SK-N-SH treated with all-trans-retinoic acid at 6 μM for 48 hours (cell line): ENCODE measurements at regions not wholly inside any gene's neighbourhood (a gene's known extent, or its start where the extent isn't known, plus 50 kb on each side); places are given as distances from the start of the nearest gene placed in this dataset.

ENCODE experiments used
- ATAC-seq: fragments of 200-7000 bp; cut with Tn5 transposase; 3 replicates; pipeline ENCODE4 v1.9.1; 2020; ENCODE audit warnings: mild to moderate bottlenecking, moderate library complexity
- BACH2 ChIP-seq: fragments of 250-450 bp; sonication (Bioruptor Pico); IDR thresholded peaks from 2 replicates; pipeline ENCODE4 v1.9.0; 2021; ENCODE audit warnings: mild to moderate bottlenecking, borderline replicate concordance
- CSDC2 ChIP-seq: fragments of 250-450 bp; sonication (Bioruptor Pico); IDR thresholded peaks from 2 replicates; pipeline ENCODE4 v1.5.0; 2020; ENCODE audit warnings: mild to moderate bottlenecking, moderate library complexity
- ESRRG ChIP-seq: fragments of 250-450 bp; sonication (Bioruptor Pico); IDR thresholded peaks from 2 replicates; pipeline ENCODE4 v1.6.1; 2021; ENCODE audit warnings: mild to moderate bottlenecking
- GLIS3 ChIP-seq: fragments of 250-450 bp; sonication (Bioruptor Pico); IDR thresholded peaks from 2 replicates; pipeline ENCODE4 v1.5.0; 2020; ENCODE audit warnings: mild to moderate bottlenecking, moderate library complexity
- ISL1 ChIP-seq: fragments of 250-450 bp; sonication (Bioruptor Pico); IDR thresholded peaks from 2 replicates; pipeline ENCODE4 v2.1.2; 2022; ENCODE audit warnings: mild to moderate bottlenecking, moderate library complexity
- OSR1 ChIP-seq: fragments of 250-450 bp; sonication (Bioruptor Pico); IDR thresholded peaks from 2 replicates; pipeline ENCODE4 v1.8.0; 2022; ENCODE audit warnings: moderate library complexity, mild to moderate bottlenecking, inconsistent platforms
- PPARA ChIP-seq: fragments of 250-450 bp; sonication (Bioruptor Pico); IDR thresholded peaks from 2 replicates; pipeline ENCODE4 v1.5.0; 2020; ENCODE audit warnings: mild to moderate bottlenecking, borderline replicate concordance
- RARB ChIP-seq: fragments of 250-450 bp; sonication (Bioruptor Pico); IDR thresholded peaks from 2 replicates; pipeline ENCODE4 v1.8.0; 2021; ENCODE audit warnings: mild to moderate bottlenecking, moderate library complexity
- SNAI2 ChIP-seq: fragments of 250-450 bp; sonication (Bioruptor Pico); IDR thresholded peaks from 2 replicates; pipeline ENCODE4 v1.5.0; 2020; ENCODE audit warnings: mild to moderate bottlenecking, moderate library complexity
- TCF4 ChIP-seq: fragments of 250-450 bp; sonication (Bioruptor Pico); IDR thresholded peaks from 2 replicates; pipeline ENCODE4 v1.8.0; 2021; ENCODE audit warnings: mild to moderate bottlenecking, moderate library complexity, borderline replicate concordance
- TOX ChIP-seq: fragments of 250-450 bp; sonication (Bioruptor Pico); IDR thresholded peaks from 2 replicates; pipeline ENCODE4 v1.8.0; 2021; ENCODE audit warnings: mild to moderate bottlenecking, moderate library complexity, borderline replicate concordance
- ZC3H10 ChIP-seq: fragments of 250-450 bp; sonication (Bioruptor Pico); IDR thresholded peaks from 2 replicates; pipeline ENCODE4 v1.5.1; 2021; ENCODE audit warnings: mild to moderate bottlenecking, moderate library complexity
- ZFP3 ChIP-seq: fragments of 250-450 bp; sonication (Bioruptor Pico); IDR thresholded peaks from 2 replicates; pipeline ENCODE4 v1.5.0; 2020; ENCODE audit warnings: mild to moderate bottlenecking, moderate library complexity
- ZFP30 ChIP-seq: fragments of 450-650 bp; formaldehyde crosslinking; IDR thresholded peaks from 2 replicates; pipeline ENCODE4 v1.5.0; 2022; ENCODE audit warnings: mild to moderate bottlenecking, moderate library complexity
- ZNF565 ChIP-seq: fragments of 450-650 bp; formaldehyde crosslinking; conservative IDR thresholded peaks from 2 replicates; pipeline ENCODE4 v1.5.0; 2020; ENCODE audit warnings: low read depth, mild to moderate bottlenecking, moderate library complexity
- ZNF70 ChIP-seq: fragments of 450-650 bp; formaldehyde crosslinking; IDR thresholded peaks from 2 replicates; pipeline ENCODE4 v1.5.0; 2020; ENCODE audit warnings: mild to moderate bottlenecking, moderate library complexity
- TF ChIP-seq, protein P1 (sequence below): fragments of 250-450 bp; sonication (Bioruptor Pico); IDR thresholded peaks from 2 replicates; pipeline ENCODE4 v1.8.0; 2020; ENCODE audit warnings: mild to moderate bottlenecking, moderate library complexity, borderline replicate concordance
- TF ChIP-seq, protein P2 (sequence below): fragments of 250-450 bp; sonication (Bioruptor Pico); IDR thresholded peaks from 2 replicates; pipeline ENCODE4 v1.8.0; 2021; ENCODE audit warnings: low read depth, mild to moderate bottlenecking, moderate library complexity, borderline replicate concordance
- TF ChIP-seq, protein P3 (sequence below): fragments of 250-450 bp; sonication (Bioruptor Pico); IDR thresholded peaks from 2 replicates; pipeline ENCODE4 v1.5.1; 2021; ENCODE audit warnings: mild to moderate bottlenecking, moderate library complexity
- TF ChIP-seq, protein P4 (sequence below): fragments of 250-450 bp; sonication (Bioruptor Pico); IDR thresholded peaks from 2 replicates; pipeline ENCODE4 v1.5.1; 2020; ENCODE audit warnings: low read depth, mild to moderate bottlenecking, moderate library complexity

DNA sequence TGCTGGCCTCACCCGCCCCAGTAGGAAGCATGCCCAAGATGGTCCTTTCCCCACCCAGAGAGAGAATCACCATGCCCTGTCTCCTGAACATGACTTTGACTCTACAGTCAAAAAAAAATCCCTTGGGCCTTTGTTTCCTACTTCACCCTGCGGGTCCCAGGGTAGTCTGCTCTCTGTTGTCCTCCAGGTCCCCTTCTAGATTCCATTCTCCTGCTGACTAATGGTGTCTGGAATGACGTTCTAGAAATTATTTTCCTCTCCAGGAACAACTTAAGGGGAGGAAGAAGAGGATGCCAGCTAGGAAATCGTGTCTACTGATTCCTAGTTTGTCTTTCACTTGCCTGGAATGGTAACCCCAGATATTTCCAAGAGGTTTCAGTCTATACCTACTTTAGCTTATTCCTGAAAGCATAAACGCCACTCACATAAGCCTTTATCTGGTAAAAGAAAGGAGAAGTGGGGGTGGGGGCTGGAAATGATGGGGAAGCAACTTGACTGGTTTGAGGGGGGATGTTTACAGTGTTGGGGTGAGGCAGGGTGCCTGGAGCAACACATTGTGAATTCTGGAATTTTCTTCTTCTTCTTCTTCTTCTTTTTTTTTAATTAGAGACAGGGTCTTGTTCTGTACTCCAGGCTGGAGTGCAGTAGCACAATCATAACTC, 93.9 kb downstream of the SNX18 start:
- ATAC-seq = no peak
- no peak for TF ChIP-seq ZFP3
- no peak for TF ChIP-seq ZC3H10 (CRISPR knock-in tag)
- TF ChIP-seq SNAI2 = no peak
- TF ChIP-seq, protein P1, sequence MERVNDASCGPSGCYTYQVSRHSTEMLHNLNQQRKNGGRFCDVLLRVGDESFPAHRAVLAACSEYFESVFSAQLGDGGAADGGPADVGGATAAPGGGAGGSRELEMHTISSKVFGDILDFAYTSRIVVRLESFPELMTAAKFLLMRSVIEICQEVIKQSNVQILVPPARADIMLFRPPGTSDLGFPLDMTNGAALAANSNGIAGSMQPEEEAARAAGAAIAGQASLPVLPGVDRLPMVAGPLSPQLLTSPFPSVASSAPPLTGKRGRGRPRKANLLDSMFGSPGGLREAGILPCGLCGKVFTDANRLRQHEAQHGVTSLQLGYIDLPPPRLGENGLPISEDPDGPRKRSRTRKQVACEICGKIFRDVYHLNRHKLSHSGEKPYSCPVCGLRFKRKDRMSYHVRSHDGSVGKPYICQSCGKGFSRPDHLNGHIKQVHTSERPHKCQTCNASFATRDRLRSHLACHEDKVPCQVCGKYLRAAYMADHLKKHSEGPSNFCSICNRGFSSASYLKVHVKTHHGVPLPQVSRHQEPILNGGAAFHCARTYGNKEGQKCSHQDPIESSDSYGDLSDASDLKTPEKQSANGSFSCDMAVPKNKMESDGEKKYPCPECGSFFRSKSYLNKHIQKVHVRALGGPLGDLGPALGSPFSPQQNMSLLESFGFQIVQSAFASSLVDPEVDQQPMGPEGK (CRISPR knock-in tag) = no peak
- TF ChIP-seq OSR1 = no peak
- TF ChIP-seq, protein P2, sequence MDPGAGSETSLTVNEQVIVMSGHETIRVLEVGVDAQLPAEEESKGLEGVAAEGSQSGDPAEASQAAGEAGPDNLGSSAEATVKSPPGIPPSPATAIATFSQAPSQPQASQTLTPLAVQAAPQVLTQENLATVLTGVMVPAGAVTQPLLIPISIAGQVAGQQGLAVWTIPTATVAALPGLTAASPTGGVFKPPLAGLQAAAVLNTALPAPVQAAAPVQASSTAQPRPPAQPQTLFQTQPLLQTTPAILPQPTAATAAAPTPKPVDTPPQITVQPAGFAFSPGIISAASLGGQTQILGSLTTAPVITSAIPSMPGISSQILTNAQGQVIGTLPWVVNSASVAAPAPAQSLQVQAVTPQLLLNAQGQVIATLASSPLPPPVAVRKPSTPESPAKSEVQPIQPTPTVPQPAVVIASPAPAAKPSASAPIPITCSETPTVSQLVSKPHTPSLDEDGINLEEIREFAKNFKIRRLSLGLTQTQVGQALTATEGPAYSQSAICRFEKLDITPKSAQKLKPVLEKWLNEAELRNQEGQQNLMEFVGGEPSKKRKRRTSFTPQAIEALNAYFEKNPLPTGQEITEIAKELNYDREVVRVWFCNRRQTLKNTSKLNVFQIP (CRISPR knock-in tag) = no peak

DNA sequence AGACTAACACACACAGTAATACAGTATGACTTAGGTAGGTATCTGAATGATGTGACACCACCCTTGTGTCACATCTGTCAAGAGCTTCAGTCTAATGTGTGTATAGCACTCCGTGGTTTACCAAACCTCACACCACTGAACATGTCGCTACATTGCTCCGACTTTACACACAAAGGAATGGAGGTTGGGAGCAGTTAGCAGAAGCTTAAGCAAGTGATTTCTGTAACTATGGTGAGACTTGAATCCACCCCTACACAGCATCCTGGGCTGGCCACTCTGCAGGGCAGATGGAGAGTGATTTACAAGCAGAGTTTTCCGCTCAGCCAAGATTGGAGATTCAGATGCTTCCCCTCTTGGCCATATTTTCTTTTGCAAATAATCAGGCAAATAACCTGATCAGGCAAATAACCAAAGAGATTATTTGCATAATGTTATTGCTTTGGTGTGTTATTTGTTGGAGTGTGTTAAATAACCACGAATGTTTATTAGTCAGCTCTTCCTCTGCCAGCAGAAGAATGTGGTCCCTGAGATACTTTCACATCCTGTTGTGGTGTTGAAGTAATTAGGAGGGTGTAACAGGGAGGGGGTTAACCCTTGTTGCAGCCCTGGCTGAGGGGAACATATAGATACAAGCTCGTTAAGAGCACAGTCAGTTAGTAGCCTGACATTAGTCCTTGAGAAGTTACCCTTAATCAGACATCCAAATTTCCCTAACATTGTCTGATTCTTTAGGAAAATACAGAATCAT, 92.8 kb downstream of the SNX18 start:
- TF ChIP-seq TCF4 = no peak
- no peak for TF ChIP-seq ZFP30
- TF ChIP-seq, protein P3, sequence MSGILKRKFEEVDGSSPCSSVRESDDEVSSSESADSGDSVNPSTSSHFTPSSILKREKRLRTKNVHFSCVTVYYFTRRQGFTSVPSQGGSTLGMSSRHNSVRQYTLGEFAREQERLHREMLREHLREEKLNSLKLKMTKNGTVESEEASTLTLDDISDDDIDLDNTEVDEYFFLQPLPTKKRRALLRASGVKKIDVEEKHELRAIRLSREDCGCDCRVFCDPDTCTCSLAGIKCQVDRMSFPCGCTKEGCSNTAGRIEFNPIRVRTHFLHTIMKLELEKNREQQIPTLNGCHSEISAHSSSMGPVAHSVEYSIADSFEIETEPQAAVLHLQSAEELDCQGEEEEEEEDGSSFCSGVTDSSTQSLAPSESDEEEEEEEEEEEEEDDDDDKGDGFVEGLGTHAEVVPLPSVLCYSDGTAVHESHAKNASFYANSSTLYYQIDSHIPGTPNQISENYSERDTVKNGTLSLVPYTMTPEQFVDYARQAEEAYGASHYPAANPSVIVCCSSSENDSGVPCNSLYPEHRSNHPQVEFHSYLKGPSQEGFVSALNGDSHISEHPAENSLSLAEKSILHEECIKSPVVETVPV (CRISPR knock-in tag) = no peak
- TF ChIP-seq ZC3H10 (CRISPR knock-in tag) = no peak
- no peak for TF ChIP-seq ISL1 (CRISPR knock-in tag)
- TF ChIP-seq, protein P1 (CRISPR knock-in tag) = no peak
- no peak for TF ChIP-seq TOX (CRISPR knock-in tag)
- no peak for TF ChIP-seq BACH2 (CRISPR knock-in tag)
- no peak for TF ChIP-seq CSDC2 (CRISPR knock-in tag)
- TF ChIP-seq SNAI2 = no peak
- TF ChIP-seq ZNF565 = no peak
- TF ChIP-seq PPARA (CRISPR knock-in tag) = no peak
- TF ChIP-seq ZNF70 (CRISPR knock-in tag) = no peak
- TF ChIP-seq, protein P4, sequence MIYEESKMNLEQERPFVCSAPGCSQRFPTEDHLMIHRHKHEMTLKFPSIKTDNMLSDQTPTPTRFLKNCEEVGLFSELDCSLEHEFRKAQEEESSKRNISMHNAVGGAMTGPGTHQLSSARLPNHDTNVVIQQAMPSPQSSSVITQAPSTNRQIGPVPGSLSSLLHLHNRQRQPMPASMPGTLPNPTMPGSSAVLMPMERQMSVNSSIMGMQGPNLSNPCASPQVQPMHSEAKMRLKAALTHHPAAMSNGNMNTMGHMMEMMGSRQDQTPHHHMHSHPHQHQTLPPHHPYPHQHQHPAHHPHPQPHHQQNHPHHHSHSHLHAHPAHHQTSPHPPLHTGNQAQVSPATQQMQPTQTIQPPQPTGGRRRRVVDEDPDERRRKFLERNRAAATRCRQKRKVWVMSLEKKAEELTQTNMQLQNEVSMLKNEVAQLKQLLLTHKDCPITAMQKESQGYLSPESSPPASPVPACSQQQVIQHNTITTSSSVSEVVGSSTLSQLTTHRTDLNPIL (CRISPR knock-in tag) = no peak
- TF ChIP-seq, protein P2 (CRISPR knock-in tag) = no peak
- no peak for TF ChIP-seq OSR1
- TF ChIP-seq GLIS3 (CRISPR knock-in tag) = no peak
- no peak for TF ChIP-seq ESRRG (CRISPR knock-in tag)
- no peak for TF ChIP-seq RARB (CRISPR knock-in tag)
- ATAC-seq = no peak
